ENCODE measurements at regions not wholly inside any gene's neighbourhood (a gene's known extent, or its start where the extent isn't known, plus 50 kb on each side); places are given as distances from the start of the nearest gene placed in this dataset.

- Histone ChIP-seq H3K36me3 (no peaks in the 10 kb centered on the region), H3K9me3 (no peaks in the 10 kb centered on the region), H3K4me3 (no peak overlapping the region), H3K4me1 (peaks cover 0 to 9% of the 10 kb centered on the region in 2 donors), H3K27me3 (no peaks in the 10 kb centered on the region), H3K27ac (no peak overlapping the region)
- TF ChIP-seq CTCF (IDR thresholded peaks at IDR 0.05 in 4 of 5, conservative IDR thresholded peaks at IDR 0.05 in 1 of 5) (no peak), POLR2A (IDR thresholded peaks at IDR 0.05) (no peak)
- intact Hi-C loops (cut with DNase I; ENCODE audit: low total_unique reads): no loop called here
- in situ Hi-C loops (cut with MboI; ENCODE audit: low sequenced_read_pairs in 4 of 4): no loop called here
- ATAC-seq: no peak
- DNase-seq: no peak
Measured at GRCh38 chr11:130573767-130574166, 125.3 kb downstream of the ADAMTS15 start.

GRCh38 chr11:130574740-130575139 lies 126.3 kb downstream of the ADAMTS15 start:
- Histone ChIP-seq H3K27ac (peak overlapping the region in 1 of 4 donors; percentile 52), H3K4me1 (peaks cover 0 to 9% of the 10 kb centered on the region in 2 donors), H3K27me3 (no peaks in the 10 kb centered on the region), H3K36me3 (no peaks in the 10 kb centered on the region), H3K4me3 (no peak overlapping the region), H3K9me3 (no peaks in the 10 kb centered on the region)
- TF ChIP-seq CTCF (IDR thresholded peaks at IDR 0.05 in 4 of 5, conservative IDR thresholded peaks at IDR 0.05 in 1 of 5): no peak
- no peak for TF ChIP-seq POLR2A (IDR thresholded peaks at IDR 0.05)
- DNase-seq (peak; percentile 64 to 76), ATAC-seq (peak; percentile 93)
- intact Hi-C loops (cut with DNase I; ENCODE audit: low total_unique reads) (no loop called here), in situ Hi-C loops (cut with MboI; ENCODE audit: low sequenced_read_pairs in 4 of 4) (no loop called here)

GRCh38 chr11:130576146-130576545 lies 127.7 kb downstream of the ADAMTS15 start:
- H3K9me3 ChIP-seq: no peaks in the 10 kb centered on the region
- H3K27me3 ChIP-seq: no peaks in the 10 kb centered on the region
- DNase-seq (no peak), ATAC-seq (no peak)
- no peak overlapping the region for H3K4me3 ChIP-seq
- in situ Hi-C loops (cut with MboI; ENCODE audit: low sequenced_read_pairs in 4 of 4): no loop called here
- peaks cover 0 to 9% of the 10 kb centered on the region in 2 donors for H3K4me1 ChIP-seq
- TF ChIP-seq POLR2A (IDR thresholded peaks at IDR 0.05) (no peak), CTCF (IDR thresholded peaks at IDR 0.05 in 4 of 5, conservative IDR thresholded peaks at IDR 0.05 in 1 of 5) (no peak)
- no peak overlapping the region for H3K27ac ChIP-seq
- intact Hi-C loops (cut with DNase I; ENCODE audit: low total_unique reads): no loop called here
- H3K36me3 ChIP-seq: no peaks in the 10 kb centered on the region

GRCh38 chr11:130578738-130579368 lies 130.4 kb downstream of the ADAMTS15 start:
- no peak for DNase-seq
- intact Hi-C loops (cut with DNase I; ENCODE audit: low total_unique reads) (no loop called here), in situ Hi-C loops (cut with MboI; ENCODE audit: low sequenced_read_pairs in 4 of 4) (no loop called here)
- H3K36me3 ChIP-seq: no peaks in the 10 kb centered on the region
- no peak overlapping the region for H3K27ac ChIP-seq
- no peak for ATAC-seq
- H3K4me1 ChIP-seq: peaks cover 0 to 9% of the 10 kb centered on the region in 2 donors
- TF ChIP-seq POLR2A (IDR thresholded peaks at IDR 0.05): no peak
- TF ChIP-seq CTCF (IDR thresholded peaks at IDR 0.05 in 4 of 5, conservative IDR thresholded peaks at IDR 0.05 in 1 of 5): no peak
- H3K9me3 ChIP-seq: no peaks in the 10 kb centered on the region
- H3K27me3 ChIP-seq: no peaks in the 10 kb centered on the region
- H3K4me3 ChIP-seq: no peak overlapping the region

- no peak for DNase-seq
- no peak for ATAC-seq
- TF ChIP-seq POLR2A (IDR thresholded peaks at IDR 0.05) (no peak), CTCF (IDR thresholded peaks at IDR 0.05 in 4 of 5, conservative IDR thresholded peaks at IDR 0.05 in 1 of 5) (no peak)
- H3K4me1 ChIP-seq: no peaks in the 10 kb centered on the region
- no peaks in the 10 kb centered on the region for H3K9me3 ChIP-seq
- H3K27me3 ChIP-seq: no peaks in the 10 kb centered on the region
- in situ Hi-C loops (cut with MboI; ENCODE audit: low sequenced_read_pairs in 4 of 4): no loop called here
- H3K4me3 ChIP-seq: no peak overlapping the region
- peak overlapping the region in 3 of 4 donors; percentile 7 to 45 (median 25) for H3K27ac ChIP-seq
- intact Hi-C loops (cut with DNase I; ENCODE audit: low total_unique reads): no loop called here
- H3K36me3 ChIP-seq: no peaks in the 10 kb centered on the region
Measured at GRCh38 chr11:130580372-130580771, 131.9 kb downstream of the ADAMTS15 start.

Measured in gastrocnemius medialis (tissue), 4 donors.